H1 (cell line): ENCODE measurements at regions not wholly inside any gene's neighbourhood (a gene's known extent, or its start where the extent isn't known, plus 50 kb on each side); places are given as distances from the start of the nearest gene placed in this dataset.
A peak's percentile ranks its signal among the peaks of the same experiment; 100 is the strongest.

Source experiments
- CTCF ChIA-PET: fragments of 300-600 bp; sonication (Branson Sonifier 250); formaldehyde crosslinking; loops from one replicate; lab custom pipeline; 2021; ENCODE audit not compliant: partially characterized antibody; lab: Charles Lee
- POLR2A ChIA-PET: fragments of 300-600 bp; sonication (Branson Sonifier 250); formaldehyde crosslinking; loops from one replicate; lab custom pipeline; 2021; ENCODE audit warnings: inconsistent platforms; ENCODE audit not compliant: partially characterized antibody; lab: Charles Lee
- DNase-seq, 2 experiments: peaks; one replicate each; pipeline versions ENCODE4 v3.0.0 to v3.0.0-alpha.2; 2010 to 2022; ENCODE audit warnings: low spot score in 2 of 2, low read depth in 1 of 2, mixed read lengths in 1 of 2
- FAIRE-seq: peaks from 2 replicates; lab custom pipeline; 2011; peaks lifted over from hg19 to GRCh38; lab: Jason Lieb, UNC
- H2AFZ ChIP-seq: 2 replicates; pipeline ENCODE4 v1.8.1; 2012; ENCODE audit warnings: low read length, inconsistent platforms
- H2AK5ac ChIP-seq: 2 replicates; pipeline ENCODE4 v1.6.1; 2013; ENCODE audit warnings: low read depth, low read length
- H2BK120ac ChIP-seq: replicated peaks from 2 replicates; pipeline ENCODE3; 2013; ENCODE audit warnings: low read depth, low read length, inconsistent platforms
- H2BK12ac ChIP-seq: 2 replicates; pipeline ENCODE4 v1.6.1; 2013; ENCODE audit warnings: low read depth, low read length
- H2BK15ac ChIP-seq: 2 replicates; pipeline ENCODE4 v1.6.1; 2013; ENCODE audit warnings: low read length
- H2BK20ac ChIP-seq: 2 replicates; pipeline ENCODE4 v1.6.1; 2013; ENCODE audit warnings: low read length
- H2BK5ac ChIP-seq: 2 replicates; pipeline ENCODE4 v1.6.1; 2013; ENCODE audit warnings: low read depth, low read length
- H3K14ac ChIP-seq: 2 replicates; pipeline ENCODE4 v1.6.1; 2013; ENCODE audit warnings: inconsistent platforms; ENCODE audit not compliant: insufficient read length
- H3K18ac ChIP-seq: 2 replicates; pipeline ENCODE4 v1.6.1; 2013; ENCODE audit warnings: low read length; ENCODE audit errors: extremely low read depth
- H3K23ac ChIP-seq: 2 replicates; pipeline ENCODE4 v1.6.1; 2013; ENCODE audit warnings: inconsistent platforms; ENCODE audit not compliant: insufficient read length
- H3K23me2 ChIP-seq: 2 replicates; pipeline ENCODE4 v1.6.1; 2013; ENCODE audit warnings: low read depth, low read length
- H3K27ac ChIP-seq: 2 replicates; pipeline ENCODE4 v1.6.1; 2011; ENCODE audit warnings: low read depth, low read length, inconsistent platforms
- H3K27me3 ChIP-seq, 4 experiments: replicated peaks in 1 of 4; 1 replicate in 1 of 4; 2 replicates in 3 of 4; pipeline versions ENCODE4 v1.6.1 to v1.8.1; 2011 to 2013; ENCODE audit warnings: low read length in 3 of 4, mild to moderate bottlenecking in 3 of 4, inconsistent platforms in 2 of 4, mixed read lengths in 2 of 4, moderate library complexity in 1 of 4; ENCODE audit not compliant: control insufficient read depth in 3 of 4, insufficient read depth in 3 of 4; ENCODE audit errors: extremely low read depth in 1 of 4
- H3K36me3 ChIP-seq, 4 experiments: 2 replicates each; pipeline versions ENCODE4 v1.6.1 to v1.8.1; 2011 to 2013; ENCODE audit warnings: mild to moderate bottlenecking in 4 of 4, low read length in 3 of 4, moderate library complexity in 2 of 4, control low read depth in 1 of 4, inconsistent platforms in 1 of 4; ENCODE audit not compliant: insufficient read depth in 4 of 4, control insufficient read depth in 2 of 4
- H3K4ac ChIP-seq: replicated peaks from 2 replicates; pipeline ENCODE3; 2013; ENCODE audit warnings: low read length, low read depth, mixed read lengths, inconsistent platforms; ENCODE audit not compliant: insufficient read length
- H3K4me1 ChIP-seq, 4 experiments: replicated peaks in 1 of 4; 1 replicate in 1 of 4; 2 replicates in 3 of 4; pipeline versions ENCODE4 v1.6.1 to v1.8.1; 2011 to 2013; ENCODE audit warnings: low read length in 3 of 4, inconsistent platforms in 2 of 4, mixed read lengths in 1 of 4; ENCODE audit not compliant: insufficient read depth in 4 of 4, control insufficient read depth in 3 of 4
- H3K4me2 ChIP-seq, 2 experiments: 2 replicates each; pipeline versions ENCODE4 v1.6.1 to v1.8.1; 2011 to 2013; ENCODE audit warnings: low read depth in 2 of 2, low read length in 2 of 2, control low read depth in 1 of 2, inconsistent platforms in 1 of 2, mild to moderate bottlenecking in 1 of 2; ENCODE audit not compliant: insufficient read depth in 1 of 2
- H3K4me3 ChIP-seq, 4 experiments: fragments of 200-600, 300-600 bp in 1 of 4; sonication (generic), shearing (Covaris generic), sonication (Bioruptor Twin) in 1 of 4; 2 replicates each; pipeline versions ENCODE4 v1.5.1 to v1.8.1; 2011 to 2016; ENCODE audit warnings: low read length in 4 of 4, low read depth in 3 of 4, control low read depth in 2 of 4, inconsistent platforms in 2 of 4, mild to moderate bottlenecking in 2 of 4, mixed read lengths in 1 of 4, moderate library complexity in 1 of 4; ENCODE audit not compliant: insufficient read depth in 2 of 4; ENCODE audit errors: extremely low read depth in 1 of 4
- H3K56ac ChIP-seq: replicated peaks from 2 replicates; pipeline ENCODE3; 2013; ENCODE audit warnings: low read depth, mild to moderate bottlenecking, mixed read lengths, low read length, inconsistent platforms; ENCODE audit not compliant: insufficient read length
- H3K79me1 ChIP-seq: 2 replicates; pipeline ENCODE4 v1.6.1; 2013; ENCODE audit warnings: low read depth, low read length, control low read depth
- H3K79me2 ChIP-seq, 2 experiments: 2 replicates each; pipeline versions ENCODE4 v1.6.1 to v1.8.1; 2012 to 2013; ENCODE audit warnings: low read length in 2 of 2, mild to moderate bottlenecking in 2 of 2, inconsistent platforms in 1 of 2; ENCODE audit not compliant: insufficient read depth in 2 of 2, control insufficient read depth in 1 of 2
- H3K9ac ChIP-seq, 4 experiments: replicated peaks in 1 of 4; 1 replicate in 1 of 4; 2 replicates in 3 of 4; pipeline versions ENCODE4 v1.6.1 to v1.8.1; 2011 to 2013; ENCODE audit warnings: low read depth in 3 of 4, low read length in 3 of 4, control low read depth in 2 of 4, mild to moderate bottlenecking in 2 of 4, moderate library complexity in 2 of 4, inconsistent platforms in 1 of 4; ENCODE audit errors: extremely low read depth in 1 of 4
- H3K9me3 ChIP-seq, 2 experiments: 2 replicates each; pipeline versions ENCODE4 v1.6.1 to v1.8.1; 2012 to 2013; ENCODE audit warnings: mild to moderate bottlenecking in 2 of 2, moderate library complexity in 2 of 2, control low read depth in 1 of 2, inconsistent platforms in 1 of 2, low read depth in 1 of 2, low read length in 1 of 2, mixed read lengths in 1 of 2; ENCODE audit not compliant: insufficient read depth in 2 of 2
- H4K20me1 ChIP-seq, 2 experiments: replicated peaks in 1 of 2; 2 replicates each; pipeline versions ENCODE3 to v1.8.1; 2011 to 2013; ENCODE audit warnings: inconsistent platforms in 2 of 2, low read length in 2 of 2, mild to moderate bottlenecking in 1 of 2; ENCODE audit not compliant: insufficient read depth in 2 of 2, control insufficient read depth in 1 of 2
- H4K5ac ChIP-seq: 2 replicates; pipeline ENCODE4 v1.6.1; 2013; ENCODE audit warnings: low read length, low read depth, mixed read lengths, inconsistent platforms; ENCODE audit not compliant: insufficient read length
- H4K8ac ChIP-seq: 2 replicates; pipeline ENCODE4 v1.8.0; 2013; ENCODE audit warnings: mild to moderate bottlenecking, moderate library complexity, low read length, inconsistent platforms; ENCODE audit not compliant: insufficient read depth; ENCODE audit errors: extremely low read depth
- H4K91ac ChIP-seq: replicated peaks from 2 replicates; pipeline ENCODE3; 2013; ENCODE audit warnings: low read length, mixed read lengths, inconsistent platforms; ENCODE audit not compliant: insufficient read length
- WGBS, 2 experiments: shearing (Covaris generic) in 1 of 2; methylation state at CpG; one replicate each; pipeline versions ENCODE4 v1.1.6 to v1.1.7; 2013 to 2015; ENCODE audit warnings: low lambda C conversion rate in 2 of 2, mixed read lengths in 2 of 2, inconsistent platforms in 1 of 2, low coverage in 1 of 2, missing lambda C conversion rate in 1 of 2; ENCODE audit not compliant: insufficient replicate concordance in 2 of 2, insufficient coverage in 1 of 2, insufficient read length in 1 of 2; ENCODE audit errors: extremely low coverage in 1 of 2, missing lambda C conversion rate in 1 of 2; 5-methylcytosine and 5-hydroxymethylcytosine counted together

DNA sequence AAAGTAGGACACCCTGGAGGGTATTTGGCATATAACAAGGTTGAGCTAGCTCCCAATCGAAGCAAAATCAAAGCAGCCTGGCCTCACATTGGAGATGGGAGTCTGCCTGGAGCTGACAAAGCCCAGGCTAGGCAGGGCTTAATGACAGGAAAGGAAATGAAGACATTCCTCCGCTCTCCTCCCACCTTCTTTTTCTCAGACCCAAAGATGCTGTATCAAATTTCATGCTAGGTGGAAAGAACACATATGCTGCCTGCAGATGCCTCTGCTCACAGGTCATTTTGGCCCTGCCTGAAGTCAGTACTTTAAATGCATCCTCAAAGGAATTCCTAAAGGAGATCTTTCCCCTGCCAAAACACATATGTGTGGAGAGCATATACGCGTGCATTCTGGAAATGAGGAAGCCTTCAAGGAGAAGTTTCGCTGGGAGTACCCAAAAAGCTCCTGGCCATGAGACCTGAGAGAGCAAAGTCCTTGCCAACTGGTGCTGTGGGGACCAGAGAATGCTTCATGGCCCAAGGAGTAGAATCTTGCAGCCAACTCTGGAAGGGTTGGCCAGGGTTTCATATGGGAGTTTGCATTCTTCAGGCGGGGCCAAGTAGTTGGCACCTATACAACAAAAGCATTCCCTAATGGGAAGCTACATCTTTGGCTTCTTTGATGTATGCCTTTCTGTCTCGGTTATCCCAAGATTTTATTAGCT lies 88.0 kb downstream of the AQP4 start:
- POLR2A ChIA-PET, result no interaction called here
- no peak overlapping the region for H2BK12ac ChIP-seq
- no peak overlapping the region for H4K91ac ChIP-seq
- FAIRE-seq (peak; percentile 72), DNase-seq (no peak)
- H3K36me3 ChIP-seq, result no peaks in the 10 kb centered on the region; a peak in 1 of 8 replicates
- no peaks in the 10 kb centered on the region for H4K20me1 ChIP-seq
- WGBS, 2 experiments, result 71% methylated on average over 7 of the region's 7 CpGs; no CpG with 5 or more reads in 1 of the 2 experiments
- no peaks in the 10 kb centered on the region for H3K9me3 ChIP-seq
- H3K4me1 ChIP-seq, result peaks cover 0 to 23% (median 2%) of the 10 kb centered on the region in 4 experiments; a peak in 6 of 7 replicates
- H2BK20ac ChIP-seq, result no peak overlapping the region
- H3K4me2 ChIP-seq, result peak overlapping the region in 1 of 2 experiments; percentile 31; a peak in 2 of 4 replicates
- H3K9ac ChIP-seq, result no peak overlapping the region
- H3K79me1 ChIP-seq, result no peaks in the 10 kb centered on the region
- no peaks in the 10 kb centered on the region for H3K27me3 ChIP-seq
- no peak overlapping the region for H2BK5ac ChIP-seq
- no peak overlapping the region for H2BK15ac ChIP-seq
- H3K79me2 ChIP-seq, result no peaks in the 10 kb centered on the region
- no peak overlapping the region for H2AK5ac ChIP-seq
- H2AFZ ChIP-seq, result no peak overlapping the region; the same call in 1 of the 2 replicates
- no peaks in the 10 kb centered on the region for H3K23me2 ChIP-seq
- H3K4ac ChIP-seq, result no peak overlapping the region
- H4K5ac ChIP-seq, result no peak overlapping the region
- H3K56ac ChIP-seq, result no peak overlapping the region
- H3K27ac ChIP-seq, result no peak overlapping the region
- H4K8ac ChIP-seq, result no peak overlapping the region
- no peak overlapping the region for H3K4me3 ChIP-seq
- H3K14ac ChIP-seq, result no peak overlapping the region
- CTCF ChIA-PET, result interaction anchor here (0.6 to 3.9 kb wide), 8 partner anchors 27 to 552 kb away, joined by 3 to 13 read pairs (median 3); no protein-coding TSS in a partner anchor
- H2BK120ac ChIP-seq, result no peak overlapping the region
- no peak overlapping the region for H3K23ac ChIP-seq
- H3K18ac ChIP-seq, result no peak overlapping the region; the same call in 1 of the 2 replicates
